ENCODE measurements at regions not wholly inside any gene's neighbourhood (a gene's known extent, or its start where the extent isn't known, plus 50 kb on each side); places are given as distances from the start of the nearest gene placed in this dataset.
A peak's percentile ranks its signal among the peaks of the same experiment; 100 is the strongest.
"Not testable (repeated sequence)": the region's sequence is repeated elsewhere in the genome, so short reads cannot be mapped to it uniquely, and the experiment has no call there.

GRCh38 chr2:72078773-72079172 lies 68.9 kb downstream of the CYP26B1 start:
- Histone ChIP-seq H3K27me3 (ENCODE audit: insufficient read depth, low read length) (no peaks in the 10 kb centered on the region), H3K79me2 (ENCODE audit: control insufficient read depth, insufficient read depth, low read length, poor library complexity) (no peaks in the 10 kb centered on the region), H3K23ac (ENCODE audit: low read length) (no peak overlapping the region), H3K4me3 (ENCODE audit: low read depth, low read length) (no peak overlapping the region), H3K79me1 (ENCODE audit: low read length) (no peaks in the 10 kb centered on the region), H4K8ac (ENCODE audit: low read depth, low read length) (no peak overlapping the region), H2AK5ac (ENCODE audit: low read length) (no peak overlapping the region), H2BK12ac (ENCODE audit: low read length) (no peak overlapping the region), H3K27ac (ENCODE audit: low read depth, low read length) (no peak overlapping the region), H2BK5ac (ENCODE audit: low read depth, low read length, poor library complexity) (no peak overlapping the region), H3K14ac (ENCODE audit: low read length) (no peak overlapping the region), H4K12ac (ENCODE audit: low read depth, low read length) (no peak overlapping the region), H3K4me1 (ENCODE audit: control insufficient read depth in 1 of 2, insufficient read depth in 2 of 2, low read length in 2 of 2) (no peaks in the 10 kb centered on the region), H3K36me3 (ENCODE audit: control insufficient read depth in 1 of 2, insufficient read depth in 2 of 2, low read length in 2 of 2) (no peaks in the 10 kb centered on the region), H3K4ac (ENCODE audit: low read depth, low read length) (no peak overlapping the region), H2AFZ (ENCODE audit: insufficient read depth, low read length, poor library complexity) (no peak overlapping the region), H4K91ac (ENCODE audit: low read depth, low read length) (no peak overlapping the region), H3K9me3 (ENCODE audit: insufficient read depth, low read depth, low read length) (peaks cover 13% of the 10 kb centered on the region), H3K9ac (ENCODE audit: low read length) (no peak overlapping the region), H2BK120ac (ENCODE audit: insufficient read depth, low read length, poor library complexity) (no peak overlapping the region), H3K4me2 (ENCODE audit: low read length) (no peak overlapping the region), H3K18ac (ENCODE audit: low read length) (no peak overlapping the region)
- no peak for DNase-seq
- WGBS (ENCODE audit: extremely low coverage, insufficient coverage, insufficient read length) = no CpG with 5 or more reads among the region's 6 CpGs

GRCh38 chr2:72077702-72078169 lies 69.9 kb downstream of the CYP26B1 start:
- no CpG with 5 or more reads among the region's 1 CpG for WGBS (ENCODE audit: extremely low coverage, insufficient coverage, insufficient read length)

GRCh38 chr2:72073373-72073772 lies 74.3 kb downstream of the CYP26B1 start:
- WGBS (ENCODE audit: extremely low coverage, insufficient coverage, insufficient read length) = no CpG with 5 or more reads among the region's 8 CpGs
- H4K91ac ChIP-seq (ENCODE audit: low read depth, low read length); H3K23ac ChIP-seq (ENCODE audit: low read length); H2BK5ac ChIP-seq (ENCODE audit: low read depth, low read length, poor library complexity); H4K12ac ChIP-seq (ENCODE audit: low read depth, low read length); H3K9ac ChIP-seq (ENCODE audit: low read length); H3K36me3 ChIP-seq (ENCODE audit: control insufficient read depth in 1 of 2, insufficient read depth in 2 of 2, low read length in 2 of 2); H3K18ac ChIP-seq (ENCODE audit: low read length); H3K79me1 ChIP-seq (ENCODE audit: low read length); H3K79me2 ChIP-seq (ENCODE audit: control insufficient read depth, insufficient read depth, low read length, poor library complexity); H3K4me3 ChIP-seq (ENCODE audit: low read depth, low read length); H2BK12ac ChIP-seq (ENCODE audit: low read length); H2AK5ac ChIP-seq (ENCODE audit: low read length); H3K9me3 ChIP-seq (ENCODE audit: insufficient read depth, low read depth, low read length); H3K27ac ChIP-seq (ENCODE audit: low read depth, low read length); H2BK120ac ChIP-seq (ENCODE audit: insufficient read depth, low read length, poor library complexity); H3K4me1 ChIP-seq (ENCODE audit: control insufficient read depth in 1 of 2, insufficient read depth in 2 of 2, low read length in 2 of 2); H3K4ac ChIP-seq (ENCODE audit: low read depth, low read length); H3K14ac ChIP-seq (ENCODE audit: low read length); H4K8ac ChIP-seq (ENCODE audit: low read depth, low read length); H3K4me2 ChIP-seq (ENCODE audit: low read length); H3K27me3 ChIP-seq (ENCODE audit: insufficient read depth, low read length); H2AFZ ChIP-seq (ENCODE audit: insufficient read depth, low read length, poor library complexity): not testable (repeated sequence)
- DNase-seq = peak in 1 of 2 donors; percentile 30

More at GRCh38 chr2:72077702-72078169, 69.9 kb downstream of the CYP26B1 start:
- H3K9ac ChIP-seq (ENCODE audit: low read length) = no peak overlapping the region
- no peak overlapping the region for H2AK5ac ChIP-seq (ENCODE audit: low read length)
- no peak overlapping the region for H3K4ac ChIP-seq (ENCODE audit: low read depth, low read length)
- no peaks in the 10 kb centered on the region for H3K79me1 ChIP-seq (ENCODE audit: low read length)
- H2BK12ac ChIP-seq (ENCODE audit: low read length) = no peak overlapping the region
- H4K91ac ChIP-seq (ENCODE audit: low read depth, low read length) = no peak overlapping the region
- no peak overlapping the region for H3K4me3 ChIP-seq (ENCODE audit: low read depth, low read length)
- no peak overlapping the region for H2BK5ac ChIP-seq (ENCODE audit: low read depth, low read length, poor library complexity)
- H3K14ac ChIP-seq (ENCODE audit: low read length) = no peak overlapping the region
- H3K36me3 ChIP-seq (ENCODE audit: control insufficient read depth in 1 of 2, insufficient read depth in 2 of 2, low read length in 2 of 2) = no peaks in the 10 kb centered on the region
- no peak overlapping the region for H2AFZ ChIP-seq (ENCODE audit: insufficient read depth, low read length, poor library complexity)
- no peaks in the 10 kb centered on the region for H3K4me1 ChIP-seq (ENCODE audit: control insufficient read depth in 1 of 2, insufficient read depth in 2 of 2, low read length in 2 of 2)
- no peak for DNase-seq
- no peaks in the 10 kb centered on the region for H3K27me3 ChIP-seq (ENCODE audit: insufficient read depth, low read length)
- no peak overlapping the region for H4K8ac ChIP-seq (ENCODE audit: low read depth, low read length)
- H3K18ac ChIP-seq (ENCODE audit: low read length) = no peak overlapping the region
- no peak overlapping the region for H3K27ac ChIP-seq (ENCODE audit: low read depth, low read length)
- H3K9me3 ChIP-seq (ENCODE audit: insufficient read depth, low read depth, low read length) = peaks cover 13% of the 10 kb centered on the region
- no peaks in the 10 kb centered on the region for H3K79me2 ChIP-seq (ENCODE audit: control insufficient read depth, insufficient read depth, low read length, poor library complexity)
- H4K12ac ChIP-seq (ENCODE audit: low read depth, low read length) = no peak overlapping the region
- H3K23ac ChIP-seq (ENCODE audit: low read length) = no peak overlapping the region
- H3K4me2 ChIP-seq (ENCODE audit: low read length) = no peak overlapping the region
- H2BK120ac ChIP-seq (ENCODE audit: insufficient read depth, low read length, poor library complexity) = no peak overlapping the region

DNA sequence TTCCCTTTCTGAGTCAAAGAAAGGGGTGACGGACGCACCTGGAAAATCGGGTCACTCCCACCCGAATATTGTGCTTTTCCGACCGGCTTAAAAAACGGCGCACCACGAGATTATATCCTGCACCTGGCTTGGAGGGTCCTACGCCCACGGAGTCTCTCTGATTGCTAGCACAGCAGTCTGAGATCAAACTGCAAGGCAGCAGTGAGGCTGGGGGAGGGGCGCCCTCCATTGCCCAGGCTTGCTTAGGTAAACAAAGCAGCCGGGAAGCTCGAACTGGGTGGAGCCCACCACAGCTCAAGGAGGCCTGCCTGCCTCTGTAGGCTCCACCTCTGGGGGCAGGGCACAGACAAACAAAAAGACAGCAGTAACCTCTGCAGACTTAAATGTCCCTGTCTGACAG lies 83.5 kb downstream of the CYP26B1 start:
- H3K36me3 ChIP-seq (ENCODE audit: control insufficient read depth in 1 of 2, insufficient read depth in 2 of 2, low read length in 2 of 2); H2AK5ac ChIP-seq (ENCODE audit: low read length); H3K27me3 ChIP-seq (ENCODE audit: insufficient read depth, low read length); H3K18ac ChIP-seq (ENCODE audit: low read length); H4K12ac ChIP-seq (ENCODE audit: low read depth, low read length); H3K79me2 ChIP-seq (ENCODE audit: control insufficient read depth, insufficient read depth, low read length, poor library complexity); DNase-seq; H3K9me3 ChIP-seq (ENCODE audit: insufficient read depth, low read depth, low read length); H4K8ac ChIP-seq (ENCODE audit: low read depth, low read length); H2BK5ac ChIP-seq (ENCODE audit: low read depth, low read length, poor library complexity); H3K79me1 ChIP-seq (ENCODE audit: low read length); H3K4me1 ChIP-seq (ENCODE audit: control insufficient read depth in 1 of 2, insufficient read depth in 2 of 2, low read length in 2 of 2); H3K9ac ChIP-seq (ENCODE audit: low read length); H4K91ac ChIP-seq (ENCODE audit: low read depth, low read length); H3K4me3 ChIP-seq (ENCODE audit: low read depth, low read length); H2BK12ac ChIP-seq (ENCODE audit: low read length); H3K4me2 ChIP-seq (ENCODE audit: low read length); H3K27ac ChIP-seq (ENCODE audit: low read depth, low read length); H3K14ac ChIP-seq (ENCODE audit: low read length); H2BK120ac ChIP-seq (ENCODE audit: insufficient read depth, low read length, poor library complexity); H3K23ac ChIP-seq (ENCODE audit: low read length); H2AFZ ChIP-seq (ENCODE audit: insufficient read depth, low read length, poor library complexity); H3K4ac ChIP-seq (ENCODE audit: low read depth, low read length): not testable (repeated sequence)
- no CpG with 5 or more reads among the region's 14 CpGs for WGBS (ENCODE audit: extremely low coverage, insufficient coverage, insufficient read length)
